ENCODE measurements at regions not wholly inside any gene's neighbourhood (a gene's known extent, or its start where the extent isn't known, plus 50 kb on each side); places are given as distances from the start of the nearest gene placed in this dataset.

DNA sequence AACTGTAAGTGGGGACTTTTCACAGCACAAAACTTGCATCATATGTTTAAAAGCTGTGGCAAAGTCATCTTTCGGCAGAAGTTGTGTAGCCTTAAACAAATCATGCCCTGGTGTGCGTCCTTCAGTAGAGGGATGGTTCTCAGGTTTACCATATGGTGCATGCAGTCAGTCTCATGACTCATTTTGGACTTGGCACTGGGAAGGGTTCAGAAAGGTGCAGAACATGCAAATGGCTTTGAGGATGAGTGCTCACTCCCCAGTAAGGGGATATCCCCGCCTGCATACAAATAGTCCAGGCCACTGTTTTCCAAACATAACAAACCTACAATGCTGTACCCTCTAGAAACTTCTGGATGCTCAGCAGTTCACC, 260.3 kb downstream of the NDUFS4 start:
- no peak for TF ChIP-seq POLR2A (IDR thresholded peaks at IDR 0.05)
- TF ChIP-seq, protein P1, sequence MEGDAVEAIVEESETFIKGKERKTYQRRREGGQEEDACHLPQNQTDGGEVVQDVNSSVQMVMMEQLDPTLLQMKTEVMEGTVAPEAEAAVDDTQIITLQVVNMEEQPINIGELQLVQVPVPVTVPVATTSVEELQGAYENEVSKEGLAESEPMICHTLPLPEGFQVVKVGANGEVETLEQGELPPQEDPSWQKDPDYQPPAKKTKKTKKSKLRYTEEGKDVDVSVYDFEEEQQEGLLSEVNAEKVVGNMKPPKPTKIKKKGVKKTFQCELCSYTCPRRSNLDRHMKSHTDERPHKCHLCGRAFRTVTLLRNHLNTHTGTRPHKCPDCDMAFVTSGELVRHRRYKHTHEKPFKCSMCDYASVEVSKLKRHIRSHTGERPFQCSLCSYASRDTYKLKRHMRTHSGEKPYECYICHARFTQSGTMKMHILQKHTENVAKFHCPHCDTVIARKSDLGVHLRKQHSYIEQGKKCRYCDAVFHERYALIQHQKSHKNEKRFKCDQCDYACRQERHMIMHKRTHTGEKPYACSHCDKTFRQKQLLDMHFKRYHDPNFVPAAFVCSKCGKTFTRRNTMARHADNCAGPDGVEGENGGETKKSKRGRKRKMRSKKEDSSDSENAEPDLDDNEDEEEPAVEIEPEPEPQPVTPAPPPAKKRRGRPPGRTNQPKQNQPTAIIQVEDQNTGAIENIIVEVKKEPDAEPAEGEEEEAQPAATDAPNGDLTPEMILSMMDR (IDR thresholded peaks at IDR 0.05 in 8 of 11, conservative IDR thresholded peaks at IDR 0.05 in 3 of 11), result no peak
